ENCODE measurements at regions not wholly inside any gene's neighbourhood (a gene's known extent, or its start where the extent isn't known, plus 50 kb on each side); places are given as distances from the start of the nearest gene placed in this dataset.

DNA sequence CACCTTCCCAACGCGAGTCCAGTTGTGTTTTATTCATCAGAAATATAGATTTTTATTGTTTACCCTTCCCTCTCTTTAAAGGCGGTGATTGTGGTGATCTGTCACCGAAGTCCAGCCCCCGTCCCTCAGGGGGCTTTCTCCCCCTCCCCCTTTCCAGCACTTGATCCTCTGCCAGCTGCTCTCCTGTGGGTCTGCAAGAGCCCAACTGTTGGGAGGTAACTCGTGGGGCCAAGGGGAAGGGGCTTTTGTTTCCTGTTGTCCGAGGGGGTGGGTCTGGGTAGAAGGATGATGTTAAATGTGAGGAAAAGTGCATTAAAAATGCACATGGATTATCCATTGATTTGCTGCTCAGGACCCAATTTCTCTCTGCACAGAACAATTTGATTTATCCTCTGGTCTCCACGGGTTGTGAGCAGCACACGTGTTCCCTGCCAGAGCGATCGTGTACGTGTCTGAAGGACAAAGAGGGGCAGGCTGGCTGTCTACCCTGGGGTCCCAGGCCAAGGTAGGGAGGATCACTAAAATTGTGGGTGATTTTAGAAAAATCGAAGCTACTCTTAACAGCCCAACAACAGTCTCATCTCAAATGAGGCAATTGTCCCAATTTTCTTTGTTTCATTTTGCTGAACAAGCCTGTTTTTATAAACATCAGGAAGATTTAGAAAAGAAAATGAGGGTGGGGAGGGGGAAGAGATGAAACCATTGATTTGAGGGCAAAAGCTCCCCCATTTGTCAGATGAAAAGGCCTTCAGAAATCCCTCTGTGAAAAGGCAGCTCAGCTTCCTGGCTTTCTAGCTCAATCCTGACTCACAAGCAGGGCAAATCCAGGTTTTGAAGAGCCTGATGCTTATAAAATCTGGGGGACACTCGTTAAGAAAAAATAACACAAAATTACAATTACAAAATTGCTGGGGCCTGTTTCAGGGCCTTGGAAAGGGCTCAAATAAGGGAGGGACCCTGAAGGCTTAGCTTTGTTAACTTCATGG lies 176.2 kb downstream of the RHOU start:
- TF ChIP-seq CTCF (IDR thresholded peaks at IDR 0.05): no peak
- no peak for TF ChIP-seq SIN3A (IDR thresholded peaks at IDR 0.05; ENCODE audit: borderline replicate concordance, insufficient read depth, low read depth, low read length)
- TF ChIP-seq POLR2AphosphoS5 (IDR thresholded peaks at IDR 0.05; ENCODE audit: low read depth, low read length): no peak
- no peak for TF ChIP-seq REST (IDR thresholded peaks at IDR 0.05; ENCODE audit: insufficient read depth in 1 of 2, low read depth in 2 of 2, low read length in 1 of 2)
- TF ChIP-seq TCF7L2 (IDR thresholded peaks at IDR 0.05; ENCODE audit: low read depth, low read length): no peak

Measured in Panc1 (cell line).